SK-N-SH (cell line): ENCODE measurements at regions not wholly inside any gene's neighbourhood (a gene's known extent, or its start where the extent isn't known, plus 50 kb on each side); places are given as distances from the start of the nearest gene placed in this dataset.

Experiments
- EP300 ChIP-seq, 2 experiments: IDR thresholded peaks; 2 replicates each; pipeline versions ENCODE4 v1.4.0 to v1.6.1; 2012; ENCODE audit warnings: borderline replicate concordance in 1 of 2, low read depth in 1 of 2, low read length in 1 of 2
- NFIC ChIP-seq: IDR thresholded peaks from 2 replicates; pipeline ENCODE4 v1.4.0; 2012; ENCODE audit warnings: borderline replicate concordance
- TF ChIP-seq, protein P1 (sequence below): fragments of 200-600 bp; sonication (generic); IDR thresholded peaks from 2 replicates; pipeline ENCODE4 v1.6.1; 2017; ENCODE audit warnings: antibody characterized with exemption, mild to moderate bottlenecking, moderate library complexity
- TF ChIP-seq, protein P2 (sequence below): fragments of 150-350 bp; IDR thresholded peaks from 2 replicates; pipeline ENCODE4 v1.6.1; 2017; ENCODE audit warnings: antibody characterized with exemption, low read length, low read depth, borderline replicate concordance

DNA sequence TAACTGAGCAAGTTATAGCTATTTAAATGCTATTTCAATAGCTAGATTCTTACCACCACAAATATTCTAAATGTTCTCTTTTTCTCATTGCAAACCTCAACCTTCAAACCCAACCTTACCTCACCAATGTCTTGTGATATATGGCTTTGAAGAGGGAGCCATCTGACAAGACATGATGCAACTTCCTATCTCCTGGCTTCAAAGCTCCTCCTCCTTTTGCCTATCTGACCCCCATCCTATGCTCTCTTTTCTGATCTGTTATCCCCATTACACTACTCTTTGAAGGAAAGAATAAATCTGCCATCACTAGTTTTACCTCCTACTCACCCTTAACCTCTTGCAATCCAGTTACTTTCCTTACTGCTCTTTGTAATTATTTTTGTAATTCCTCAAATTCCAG is 235.6 kb upstream of the ZSWIM2 start:
- TF ChIP-seq, protein P1, sequence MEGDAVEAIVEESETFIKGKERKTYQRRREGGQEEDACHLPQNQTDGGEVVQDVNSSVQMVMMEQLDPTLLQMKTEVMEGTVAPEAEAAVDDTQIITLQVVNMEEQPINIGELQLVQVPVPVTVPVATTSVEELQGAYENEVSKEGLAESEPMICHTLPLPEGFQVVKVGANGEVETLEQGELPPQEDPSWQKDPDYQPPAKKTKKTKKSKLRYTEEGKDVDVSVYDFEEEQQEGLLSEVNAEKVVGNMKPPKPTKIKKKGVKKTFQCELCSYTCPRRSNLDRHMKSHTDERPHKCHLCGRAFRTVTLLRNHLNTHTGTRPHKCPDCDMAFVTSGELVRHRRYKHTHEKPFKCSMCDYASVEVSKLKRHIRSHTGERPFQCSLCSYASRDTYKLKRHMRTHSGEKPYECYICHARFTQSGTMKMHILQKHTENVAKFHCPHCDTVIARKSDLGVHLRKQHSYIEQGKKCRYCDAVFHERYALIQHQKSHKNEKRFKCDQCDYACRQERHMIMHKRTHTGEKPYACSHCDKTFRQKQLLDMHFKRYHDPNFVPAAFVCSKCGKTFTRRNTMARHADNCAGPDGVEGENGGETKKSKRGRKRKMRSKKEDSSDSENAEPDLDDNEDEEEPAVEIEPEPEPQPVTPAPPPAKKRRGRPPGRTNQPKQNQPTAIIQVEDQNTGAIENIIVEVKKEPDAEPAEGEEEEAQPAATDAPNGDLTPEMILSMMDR, result no peak
- no peak for TF ChIP-seq NFIC
- TF ChIP-seq, protein P2, sequence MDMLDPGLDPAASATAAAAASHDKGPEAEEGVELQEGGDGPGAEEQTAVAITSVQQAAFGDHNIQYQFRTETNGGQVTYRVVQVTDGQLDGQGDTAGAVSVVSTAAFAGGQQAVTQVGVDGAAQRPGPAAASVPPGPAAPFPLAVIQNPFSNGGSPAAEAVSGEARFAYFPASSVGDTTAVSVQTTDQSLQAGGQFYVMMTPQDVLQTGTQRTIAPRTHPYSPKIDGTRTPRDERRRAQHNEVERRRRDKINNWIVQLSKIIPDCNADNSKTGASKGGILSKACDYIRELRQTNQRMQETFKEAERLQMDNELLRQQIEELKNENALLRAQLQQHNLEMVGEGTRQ, result no peak
- no peak for TF ChIP-seq EP300 (IDR thresholded peaks at IDR 0.05; ENCODE audit: borderline replicate concordance in 1 of 2, low read depth in 1 of 2, low read length in 1 of 2)
